GOT3 (cell line): ENCODE measurements at regions not wholly inside any gene's neighbourhood (a gene's known extent, or its start where the extent isn't known, plus 50 kb on each side); places are given as distances from the start of the nearest gene placed in this dataset.

Source experiments
- DNase-seq: peaks from one replicate; lab custom pipeline; 2025; ENCODE audit warnings: mixed read lengths; lab: John Stamatoyannopoulos, UW

- no peak for DNase-seq
These were observed 122.7 kb downstream of the CBLL2 start for GRCh38 chrX:22395372-22395771.

DNA sequence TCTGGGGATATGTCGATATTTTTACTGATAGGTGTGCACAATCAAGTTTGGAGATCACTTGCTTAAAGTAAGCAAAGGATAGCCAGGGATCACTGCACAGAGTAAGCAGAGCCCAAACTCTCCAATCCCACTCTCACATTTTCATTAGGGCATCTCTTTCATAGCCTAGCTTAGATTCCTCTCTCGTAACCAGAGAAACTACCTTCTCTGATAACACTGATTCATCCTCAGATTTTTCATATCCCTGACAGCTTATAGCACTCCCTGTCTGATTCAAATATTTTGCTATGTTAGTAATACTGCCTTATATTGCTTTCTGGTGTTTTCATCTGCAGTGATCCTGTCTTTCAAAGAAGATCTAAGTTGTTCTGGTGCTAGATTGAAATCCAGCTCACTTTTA lies 123.7 kb downstream of the CBLL2 start:
- no peak for DNase-seq

DNA sequence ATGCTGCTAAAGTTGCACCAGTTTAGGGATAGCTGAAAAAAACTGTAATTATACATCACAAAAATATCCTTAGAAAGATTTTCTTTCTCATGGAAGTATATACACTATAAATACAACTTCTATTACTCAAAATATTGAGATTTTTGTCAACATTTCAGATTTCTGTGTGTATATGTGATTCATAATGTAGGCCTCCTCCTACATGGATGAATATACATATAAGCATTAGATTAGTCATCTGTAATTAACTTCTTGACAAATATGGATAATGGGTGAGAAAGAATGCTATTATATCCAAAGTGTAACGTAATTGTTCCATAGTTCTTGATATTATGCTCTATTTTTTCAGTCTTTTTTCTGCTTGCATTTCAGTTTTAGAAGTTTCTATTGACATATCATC lies 124.9 kb downstream of the CBLL2 start:
- DNase-seq, result no peak

DNA sequence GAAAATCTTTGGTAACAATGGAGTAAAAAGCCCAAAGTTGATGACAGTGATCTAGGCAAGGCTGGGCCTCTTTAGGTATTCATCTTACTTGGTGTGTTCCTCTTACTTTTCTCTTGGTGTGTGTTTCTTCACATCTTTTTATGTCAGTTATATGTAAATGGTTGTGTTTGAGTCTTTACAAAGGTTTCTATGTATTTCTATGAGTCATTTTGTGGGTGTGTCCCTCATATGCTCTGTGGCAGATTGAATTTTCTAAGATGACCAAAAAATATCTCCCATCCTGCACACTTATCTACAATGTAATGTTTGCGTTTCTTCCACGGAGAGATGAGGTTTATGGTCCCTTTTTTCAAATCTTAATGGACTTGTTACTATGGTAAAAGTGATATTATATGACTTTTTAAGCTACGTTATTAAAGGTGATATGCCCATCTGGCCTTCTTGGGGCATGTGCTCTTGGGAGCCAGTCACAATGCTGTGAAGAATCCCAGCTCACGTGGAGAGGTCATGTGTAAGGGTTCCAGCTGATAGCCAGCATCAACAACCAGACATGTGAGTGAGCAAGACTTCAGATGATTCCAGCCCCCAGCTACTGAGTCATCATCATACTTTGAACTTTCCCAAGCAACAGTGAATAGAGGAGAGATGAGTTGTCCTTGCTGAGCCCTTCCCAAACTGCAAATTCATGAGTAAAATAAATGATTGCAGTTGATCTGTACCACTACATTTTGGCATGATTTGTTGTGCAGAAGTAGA lies 126.9 kb downstream of the CBLL2 start:
- DNase-seq, result no peak

DNA sequence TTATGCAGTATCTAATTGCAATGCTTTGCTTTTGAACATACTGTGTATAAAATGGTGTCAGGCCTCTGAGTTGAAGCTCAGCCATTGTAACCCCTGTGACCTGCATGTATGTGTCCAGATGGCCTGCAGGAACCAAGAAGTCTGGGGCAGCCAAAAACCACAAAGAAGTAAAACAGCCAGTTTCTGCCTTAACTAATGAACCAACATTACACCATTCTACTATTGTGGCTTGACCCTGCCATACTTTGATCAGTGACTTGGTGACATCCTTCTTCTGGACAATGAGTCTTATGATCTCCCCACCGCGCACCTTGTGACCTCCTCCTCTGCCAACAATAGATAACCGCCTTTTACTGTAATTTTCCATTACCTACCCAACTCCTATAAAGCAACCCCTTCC lies 131.6 kb downstream of the CBLL2 start:
- DNase-seq, result no peak

DNA sequence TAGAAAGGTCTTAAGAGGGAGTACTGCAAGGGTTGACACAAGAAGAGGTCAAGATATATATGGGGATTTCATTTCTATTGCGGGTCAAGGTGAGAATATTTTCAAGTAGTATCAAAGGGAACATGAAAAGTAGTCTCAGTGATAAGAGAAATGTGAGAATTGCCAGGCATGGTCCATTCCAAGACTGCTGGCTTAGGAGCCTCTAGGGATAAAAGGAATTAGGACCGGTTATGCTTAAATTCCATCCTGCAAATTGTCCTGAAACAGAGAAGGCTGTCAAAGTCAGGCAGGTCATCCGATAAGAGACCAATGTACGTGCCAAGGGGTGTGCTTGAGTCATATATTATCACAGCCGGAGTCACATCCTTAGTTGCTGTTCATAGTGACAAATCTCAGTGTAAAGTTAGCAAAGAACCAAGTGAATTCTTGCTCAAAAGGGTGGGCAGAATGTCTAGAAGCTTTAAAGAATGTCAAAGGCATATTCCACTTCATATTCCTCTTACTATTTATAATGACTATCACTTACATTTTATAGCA lies 133.6 kb downstream of the CBLL2 start:
- DNase-seq, result no peak

DNA sequence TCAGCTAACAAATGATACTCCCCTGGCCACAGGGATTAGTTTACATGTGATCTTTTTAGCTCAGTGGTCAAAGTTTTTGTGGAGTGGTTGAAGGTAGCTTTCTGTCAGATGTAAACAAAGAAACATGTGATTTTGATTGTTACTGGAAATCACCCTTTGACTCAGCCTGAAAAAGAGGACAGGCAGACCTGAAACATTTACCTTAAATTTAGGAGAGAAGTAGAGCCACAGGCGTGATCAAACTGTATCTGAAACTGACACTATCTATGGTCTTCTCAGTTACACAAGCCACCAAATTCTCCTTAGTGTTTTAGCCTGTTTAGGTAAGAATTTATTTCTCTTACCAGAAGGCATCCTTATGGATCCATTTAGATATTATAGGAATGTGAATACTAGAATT lies 136.7 kb downstream of the CBLL2 start:
- no peak for DNase-seq

GRCh38 chrX:22424122-22424915 lies 151.6 kb downstream of the CBLL2 start:
- no peak for DNase-seq

GRCh38 chrX:22424919-22425318 lies 152.2 kb downstream of the CBLL2 start:
- DNase-seq, result no peak

GRCh38 chrX:22429704-22430103 lies 157.0 kb downstream of the CBLL2 start:
- DNase-seq, result no peak

- no peak for DNase-seq
These were observed 158.0 kb downstream of the CBLL2 start for GRCh38 chrX:22430701-22431100.

GRCh38 chrX:22433292-22434070 lies 160.8 kb downstream of the CBLL2 start:
- no peak for DNase-seq

DNA sequence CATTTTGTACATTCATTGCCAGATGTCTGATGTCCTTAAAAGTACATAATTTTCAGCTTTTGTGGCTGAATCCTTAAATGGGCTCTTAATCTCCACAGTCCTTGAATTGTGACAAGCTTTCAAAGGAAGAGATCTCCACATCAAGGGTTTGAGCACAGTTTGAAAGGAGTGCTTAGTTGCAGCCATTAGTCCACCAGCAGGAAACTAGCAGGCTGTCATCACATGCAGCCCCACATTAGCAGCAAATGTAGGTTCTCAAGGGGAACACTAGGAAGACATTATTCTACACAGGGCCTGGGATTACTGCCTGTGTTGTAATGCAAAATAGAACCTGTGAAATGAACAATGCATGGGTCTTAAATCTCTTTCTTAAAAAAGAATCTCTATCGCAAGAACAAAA lies 173.2 kb downstream of the CBLL2 start:
- no peak for DNase-seq

GRCh38 chrX:22462959-22463358 lies 190.2 kb downstream of the CBLL2 start:
- no peak for DNase-seq

GRCh38 chrX:22467571-22467970 lies 194.9 kb downstream of the CBLL2 start:
- no peak for DNase-seq

DNA sequence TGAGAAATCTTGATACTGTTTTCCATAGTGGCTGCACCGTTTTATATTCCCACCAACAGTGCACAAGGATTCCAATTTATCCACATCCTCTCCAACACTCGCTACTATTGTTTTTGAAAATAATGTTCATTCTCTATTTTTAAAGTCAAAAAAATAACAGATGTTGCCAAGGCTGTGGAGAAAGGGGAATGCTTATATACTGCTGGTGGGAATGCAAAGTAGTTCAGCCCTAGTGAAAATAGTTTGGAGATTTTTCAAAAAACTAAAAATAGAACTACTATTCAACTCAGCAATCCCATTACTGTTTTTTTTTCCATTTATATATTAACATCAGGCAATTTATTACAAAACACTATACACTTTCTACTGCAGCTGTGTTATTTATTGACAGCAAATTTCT lies 208.7 kb downstream of the CBLL2 start:
- DNase-seq, result no peak

GRCh38 chrX:22486296-22486695 lies 213.6 kb downstream of the CBLL2 start:
- no peak for DNase-seq

DNA sequence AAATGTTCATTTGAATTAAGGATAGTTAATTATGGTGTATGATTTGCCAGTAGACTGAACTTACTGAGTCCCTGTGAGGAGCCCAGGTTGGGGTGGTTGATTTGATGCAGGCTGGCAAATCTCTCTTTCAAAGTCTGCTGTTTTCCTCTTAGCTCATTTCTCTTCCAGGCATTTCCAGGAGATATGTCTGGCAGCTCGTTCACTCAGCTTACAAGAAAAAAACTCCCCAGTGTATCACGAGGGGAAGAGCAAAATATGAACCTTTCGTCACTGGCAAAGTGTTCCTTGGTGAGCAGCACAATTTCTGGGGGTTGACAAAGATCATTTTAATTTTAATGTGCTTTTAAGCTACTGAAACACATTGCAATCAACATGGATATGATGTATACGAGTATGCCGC lies 244.2 kb downstream of the CBLL2 start:
- no peak for DNase-seq

DNA sequence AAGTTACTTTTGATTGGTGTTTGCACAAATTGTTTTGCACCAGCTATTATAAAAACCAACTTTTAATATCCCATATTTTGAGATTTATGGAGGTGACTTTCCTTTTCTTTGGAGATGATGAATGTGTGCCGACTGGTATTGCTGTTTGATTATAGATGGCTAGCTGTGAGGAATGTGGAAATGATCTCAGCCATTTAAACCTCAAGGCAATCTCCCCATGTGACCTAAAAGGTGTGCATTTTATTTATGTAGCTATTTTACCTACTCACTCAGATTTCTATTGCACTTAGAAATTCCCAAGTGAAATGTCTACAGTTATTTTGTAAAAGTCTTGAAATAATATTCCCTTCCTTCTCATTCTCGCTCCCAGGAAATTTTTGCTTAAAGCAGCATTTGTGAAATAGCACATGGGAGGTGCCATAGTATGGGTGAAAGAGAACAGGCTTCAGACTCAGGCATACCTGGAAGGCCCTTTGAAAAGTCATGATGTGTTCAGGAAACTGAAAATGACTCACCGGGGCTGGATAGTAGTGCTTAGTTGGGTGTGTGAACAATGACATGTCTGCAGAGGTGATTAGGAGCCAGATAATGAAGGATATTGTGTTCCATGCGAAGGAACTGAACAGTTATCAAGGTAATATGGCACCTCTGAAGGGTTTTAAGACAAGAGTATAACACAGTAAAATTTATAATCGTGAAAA lies 247.6 kb downstream of the CBLL2 start:
- DNase-seq, result no peak

DNA sequence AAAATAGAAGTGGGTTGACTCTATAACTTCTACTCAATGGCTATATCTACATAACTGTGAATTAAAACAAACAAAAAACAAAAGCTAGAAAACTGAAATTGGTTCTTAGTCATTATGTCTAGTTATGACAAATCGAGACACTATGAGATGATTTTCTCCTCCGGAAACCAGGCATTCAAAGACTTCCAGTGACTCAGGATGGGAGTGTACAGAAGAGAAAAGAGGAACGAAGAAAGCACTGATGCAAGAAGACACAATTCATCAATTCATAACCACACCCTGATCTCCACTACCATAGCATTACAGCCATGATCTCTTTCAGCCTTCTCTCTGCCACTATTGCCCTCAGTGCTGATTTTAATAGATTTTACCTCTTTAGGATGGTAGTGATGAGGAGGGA lies 253.6 kb downstream of the CBLL2 start:
- DNase-seq, result no peak

- DNase-seq, result no peak
These were observed 254.6 kb downstream of the CBLL2 start for GRCh38 chrX:22527302-22527701.

DNA sequence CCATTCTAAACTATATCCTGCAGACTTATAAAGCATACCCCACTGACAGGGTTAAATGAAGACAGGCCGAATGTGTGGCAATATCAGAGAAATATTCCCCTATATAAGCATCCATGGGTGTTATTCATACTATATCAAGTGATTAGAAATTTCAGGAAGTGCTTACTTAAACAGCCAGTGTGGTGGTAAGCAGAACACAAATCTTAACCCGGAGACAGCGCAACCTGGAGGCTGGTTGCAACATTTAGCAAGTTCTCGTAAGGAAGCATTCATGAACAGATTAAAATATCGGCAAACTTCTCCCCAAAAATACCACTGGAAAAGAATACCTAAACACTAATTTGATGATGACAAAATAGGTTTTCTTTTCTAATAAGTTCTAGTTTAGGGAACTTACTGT lies 261.2 kb downstream of the CBLL2 start:
- DNase-seq, result no peak
